ENCODE measurements at regions not wholly inside any gene's neighbourhood (a gene's known extent, or its start where the extent isn't known, plus 50 kb on each side); places are given as distances from the start of the nearest gene placed in this dataset.

DNA sequence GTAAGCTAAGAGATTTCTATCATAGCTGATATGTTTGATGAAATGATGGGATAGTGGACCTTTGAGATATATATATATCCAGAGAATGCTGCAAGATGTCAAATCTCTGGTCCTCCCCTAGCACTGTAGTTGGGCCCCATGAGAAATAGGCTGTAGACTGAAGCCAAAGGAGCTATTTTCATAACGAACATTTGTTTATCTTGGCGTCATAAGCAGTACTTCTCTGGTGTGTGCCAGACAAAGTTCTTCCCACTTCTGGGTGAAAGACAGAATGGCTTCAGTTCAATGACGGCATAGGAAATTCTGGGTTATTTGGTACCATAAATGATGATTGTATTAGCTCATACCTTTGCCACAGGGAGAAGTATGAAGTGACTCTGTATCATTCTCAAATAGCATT is 534.3 kb downstream of the SOX5 start:
- DNase-seq = no peak
- Histone ChIP-seq H3K27me3 (no peaks in the 10 kb centered on the region), H3K36me3 (no peaks in the 10 kb centered on the region), H3K9me3 (no peaks in the 10 kb centered on the region), H3K4me1 (no peaks in the 10 kb centered on the region), H3K4me3 (ENCODE audit: low read depth, low read length) (no peak overlapping the region)
- TF ChIP-seq, protein P1, sequence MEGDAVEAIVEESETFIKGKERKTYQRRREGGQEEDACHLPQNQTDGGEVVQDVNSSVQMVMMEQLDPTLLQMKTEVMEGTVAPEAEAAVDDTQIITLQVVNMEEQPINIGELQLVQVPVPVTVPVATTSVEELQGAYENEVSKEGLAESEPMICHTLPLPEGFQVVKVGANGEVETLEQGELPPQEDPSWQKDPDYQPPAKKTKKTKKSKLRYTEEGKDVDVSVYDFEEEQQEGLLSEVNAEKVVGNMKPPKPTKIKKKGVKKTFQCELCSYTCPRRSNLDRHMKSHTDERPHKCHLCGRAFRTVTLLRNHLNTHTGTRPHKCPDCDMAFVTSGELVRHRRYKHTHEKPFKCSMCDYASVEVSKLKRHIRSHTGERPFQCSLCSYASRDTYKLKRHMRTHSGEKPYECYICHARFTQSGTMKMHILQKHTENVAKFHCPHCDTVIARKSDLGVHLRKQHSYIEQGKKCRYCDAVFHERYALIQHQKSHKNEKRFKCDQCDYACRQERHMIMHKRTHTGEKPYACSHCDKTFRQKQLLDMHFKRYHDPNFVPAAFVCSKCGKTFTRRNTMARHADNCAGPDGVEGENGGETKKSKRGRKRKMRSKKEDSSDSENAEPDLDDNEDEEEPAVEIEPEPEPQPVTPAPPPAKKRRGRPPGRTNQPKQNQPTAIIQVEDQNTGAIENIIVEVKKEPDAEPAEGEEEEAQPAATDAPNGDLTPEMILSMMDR (IDR thresholded peaks at IDR 0.05; ENCODE audit: low read depth, low read length) = no peak

DNA sequence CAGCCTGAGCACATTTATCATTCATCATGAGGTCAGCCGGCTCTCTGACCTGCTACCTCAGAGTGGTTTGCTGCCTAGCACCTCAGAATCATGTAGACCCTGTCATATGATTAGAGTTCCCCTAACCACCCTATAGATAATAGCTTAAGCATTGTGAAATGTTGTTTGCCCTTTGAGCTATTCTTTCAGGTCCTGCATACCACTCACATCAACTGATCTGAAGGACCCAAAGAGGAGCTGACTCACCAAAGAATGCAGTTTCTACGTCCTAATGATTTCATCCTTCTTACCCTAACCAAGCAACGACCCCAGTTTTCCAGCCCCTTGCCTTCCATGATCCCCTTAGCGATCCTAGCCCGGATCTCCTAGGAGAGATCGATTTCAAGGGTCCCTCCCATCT is 527.9 kb downstream of the SOX5 start:
- TF ChIP-seq, protein P1 (IDR thresholded peaks at IDR 0.05; ENCODE audit: low read depth, low read length) = no peak
- no peak for DNase-seq
- H3K4me1 ChIP-seq = no peaks in the 10 kb centered on the region
- H3K9me3 ChIP-seq = no peaks in the 10 kb centered on the region
- H3K36me3 ChIP-seq = no peaks in the 10 kb centered on the region
- no peak overlapping the region for H3K4me3 ChIP-seq (ENCODE audit: low read depth, low read length)
- H3K27me3 ChIP-seq = no peaks in the 10 kb centered on the region

DNA sequence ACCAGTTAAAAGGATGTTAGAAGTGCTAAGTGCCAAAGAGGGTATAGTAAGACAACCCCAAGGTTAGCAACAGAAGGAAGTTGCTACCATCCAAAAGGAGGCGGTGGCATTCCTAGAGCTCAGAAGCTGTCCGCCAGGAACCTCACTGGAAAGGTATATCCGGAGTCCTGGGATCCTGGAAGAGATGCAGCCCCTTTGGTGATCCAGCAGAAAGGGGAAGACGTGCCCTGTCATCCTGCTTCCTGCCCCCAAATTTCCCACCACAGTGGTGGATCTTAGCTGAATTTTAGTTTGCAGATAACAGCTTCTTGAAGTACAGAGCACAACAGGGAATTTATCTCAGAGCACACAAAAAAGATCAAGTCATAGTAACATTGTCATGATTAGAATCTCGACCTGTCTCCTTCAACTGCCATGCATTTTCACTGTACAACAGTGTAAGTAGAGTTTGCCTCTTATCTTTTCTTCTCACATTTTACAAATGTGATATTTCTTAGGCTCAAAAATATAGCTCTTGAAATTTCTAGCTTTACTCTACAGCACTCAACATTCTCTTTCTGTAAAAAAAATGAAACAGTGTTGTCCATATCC is 526.3 kb downstream of the SOX5 start:
- Histone ChIP-seq H3K36me3 (no peaks in the 10 kb centered on the region), H3K4me1 (no peaks in the 10 kb centered on the region), H3K27me3 (no peaks in the 10 kb centered on the region), H3K9me3 (no peaks in the 10 kb centered on the region), H3K4me3 (ENCODE audit: low read depth, low read length) (no peak overlapping the region)
- no peak for DNase-seq
- TF ChIP-seq, protein P1 (IDR thresholded peaks at IDR 0.05; ENCODE audit: low read depth, low read length) = no peak

DNA sequence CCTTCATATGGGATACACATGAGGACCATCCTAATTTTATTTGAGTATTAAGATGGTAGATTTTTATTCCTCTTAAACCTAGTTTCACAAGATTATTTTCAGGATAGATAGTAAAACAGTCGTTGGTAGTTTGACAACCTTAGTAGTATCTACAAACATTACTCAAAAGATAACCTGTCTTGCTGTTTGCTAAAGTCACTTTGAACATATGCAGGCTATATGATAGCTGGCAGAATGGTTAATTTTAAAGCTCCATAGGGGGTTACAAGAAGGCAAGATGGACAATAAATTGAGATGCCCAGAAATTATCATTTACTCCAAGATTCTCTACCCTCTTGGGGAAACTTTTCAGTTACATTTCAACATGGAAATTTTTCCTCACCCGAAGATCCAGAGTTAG is 525.7 kb downstream of the SOX5 start:
- no peaks in the 10 kb centered on the region for H3K9me3 ChIP-seq
- no peaks in the 10 kb centered on the region for H3K36me3 ChIP-seq
- H3K4me1 ChIP-seq = no peaks in the 10 kb centered on the region
- no peak for DNase-seq
- TF ChIP-seq, protein P1 (IDR thresholded peaks at IDR 0.05; ENCODE audit: low read depth, low read length) = no peak
- H3K4me3 ChIP-seq (ENCODE audit: low read depth, low read length) = no peak overlapping the region
- no peaks in the 10 kb centered on the region for H3K27me3 ChIP-seq

DNA sequence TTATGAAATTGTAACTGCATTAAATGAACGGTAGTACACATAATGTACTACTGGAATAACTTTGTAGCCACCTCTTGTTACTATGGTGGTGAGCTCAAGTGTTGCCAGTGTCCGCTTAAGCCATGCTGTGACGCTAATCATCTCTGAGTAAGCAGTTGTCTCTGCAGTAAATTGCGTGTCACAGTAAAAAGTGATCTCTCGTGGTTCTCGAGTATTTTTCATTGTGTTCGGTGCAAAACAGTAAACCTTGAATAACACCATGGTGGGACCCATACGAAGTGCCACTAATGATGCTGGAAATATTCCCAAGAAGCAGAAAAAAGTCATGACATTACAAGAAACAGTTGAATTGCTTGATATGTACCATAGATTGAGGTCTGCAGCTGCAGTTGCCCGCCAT is 524.8 kb downstream of the SOX5 start:
- Histone ChIP-seq H3K4me1 (no peaks in the 10 kb centered on the region), H3K27me3 (no peaks in the 10 kb centered on the region), H3K4me3 (ENCODE audit: low read depth, low read length) (no peak overlapping the region), H3K9me3 (no peaks in the 10 kb centered on the region), H3K36me3 (no peaks in the 10 kb centered on the region)
- TF ChIP-seq, protein P1 (IDR thresholded peaks at IDR 0.05; ENCODE audit: low read depth, low read length) = no peak
- DNase-seq = no peak

DNA sequence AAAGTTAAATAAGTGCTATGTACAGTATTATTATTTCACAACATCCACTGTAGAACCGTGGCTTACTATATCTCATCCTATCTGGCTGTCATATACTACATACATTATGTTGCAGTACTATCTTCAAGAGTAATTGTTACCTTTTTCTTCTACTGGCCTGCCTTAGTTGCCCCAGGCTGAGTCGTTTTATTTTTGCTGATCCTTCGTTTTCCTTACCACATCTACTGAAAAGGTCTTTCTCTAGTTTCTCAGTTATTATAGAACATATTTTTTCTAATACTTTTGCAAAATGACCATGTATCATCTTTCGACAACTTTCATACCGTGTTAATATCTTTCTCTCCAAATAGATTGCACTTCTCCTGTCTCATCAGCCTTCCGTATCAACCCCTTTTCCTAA is 523.1 kb downstream of the SOX5 start:
- TF ChIP-seq, protein P1 (IDR thresholded peaks at IDR 0.05; ENCODE audit: low read depth, low read length) = no peak
- Histone ChIP-seq H3K4me3 (ENCODE audit: low read depth, low read length) (no peak overlapping the region), H3K4me1 (no peaks in the 10 kb centered on the region), H3K27me3 (no peaks in the 10 kb centered on the region), H3K9me3 (no peaks in the 10 kb centered on the region), H3K36me3 (no peaks in the 10 kb centered on the region)
- no peak for DNase-seq
